ENCODE measurements at regions not wholly inside any gene's neighbourhood (a gene's known extent, or its start where the extent isn't known, plus 50 kb on each side); places are given as distances from the start of the nearest gene placed in this dataset.

GRCh38 chr12:67910360-67911274 is 78.6 kb upstream of the IFNG-AS1 start (continued):
- TF ChIP-seq CBX5 (IDR thresholded peaks at IDR 0.05; ENCODE audit: low read depth, low read length) = no peak
- TF ChIP-seq TEAD4 (IDR thresholded peaks at IDR 0.05; ENCODE audit: low read depth, low read length) = no peak
- TF ChIP-seq SP4 (IDR thresholded peaks at IDR 0.05; ENCODE audit: low read length) = no peak

Measured in H1 (cell line).